ENCODE measurements at regions not wholly inside any gene's neighbourhood (a gene's known extent, or its start where the extent isn't known, plus 50 kb on each side); places are given as distances from the start of the nearest gene placed in this dataset.
"Not testable (repeated sequence)": the region's sequence is repeated elsewhere in the genome, so short reads cannot be mapped to it uniquely, and the experiment has no call there.

DNA sequence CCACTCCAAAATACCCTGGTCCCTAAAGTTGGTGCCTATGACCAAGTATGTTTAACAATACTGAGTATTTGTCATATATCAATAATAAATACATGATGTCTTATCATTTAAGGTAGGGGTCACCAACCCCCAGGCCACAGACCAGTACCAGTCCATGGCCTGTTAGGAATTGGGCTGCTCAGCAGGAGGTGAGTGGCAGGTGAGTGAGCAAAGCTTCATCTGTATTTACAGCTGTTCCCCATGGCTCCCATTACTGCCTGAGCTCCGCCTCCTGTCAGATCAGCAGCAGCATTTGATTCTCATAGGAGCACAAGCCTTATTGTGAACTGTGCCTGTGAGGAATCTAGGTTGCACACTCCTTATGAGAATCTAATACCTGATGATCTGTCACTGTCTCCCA, 126.2 kb downstream of the HNRNPD start:
- intact Hi-C loops (cut with DNase I; ENCODE audit: low total_unique reads), result no loop called here
- no peak for DNase-seq
- Histone ChIP-seq H3K36me3 (ENCODE audit: low read depth, missing control alignments) (no peaks in the 10 kb centered on the region), H3K27ac (no peak overlapping the region), H3K4me1 (no peaks in the 10 kb centered on the region), H3K4me3 (no peak overlapping the region), H3K9me3 (no peaks in the 10 kb centered on the region), H3K27me3 (no peaks in the 10 kb centered on the region)
- 96 to 100% methylated on average over 1 of the region's 1 CpG for WGBS, 2 donors
- TF ChIP-seq, protein P1, sequence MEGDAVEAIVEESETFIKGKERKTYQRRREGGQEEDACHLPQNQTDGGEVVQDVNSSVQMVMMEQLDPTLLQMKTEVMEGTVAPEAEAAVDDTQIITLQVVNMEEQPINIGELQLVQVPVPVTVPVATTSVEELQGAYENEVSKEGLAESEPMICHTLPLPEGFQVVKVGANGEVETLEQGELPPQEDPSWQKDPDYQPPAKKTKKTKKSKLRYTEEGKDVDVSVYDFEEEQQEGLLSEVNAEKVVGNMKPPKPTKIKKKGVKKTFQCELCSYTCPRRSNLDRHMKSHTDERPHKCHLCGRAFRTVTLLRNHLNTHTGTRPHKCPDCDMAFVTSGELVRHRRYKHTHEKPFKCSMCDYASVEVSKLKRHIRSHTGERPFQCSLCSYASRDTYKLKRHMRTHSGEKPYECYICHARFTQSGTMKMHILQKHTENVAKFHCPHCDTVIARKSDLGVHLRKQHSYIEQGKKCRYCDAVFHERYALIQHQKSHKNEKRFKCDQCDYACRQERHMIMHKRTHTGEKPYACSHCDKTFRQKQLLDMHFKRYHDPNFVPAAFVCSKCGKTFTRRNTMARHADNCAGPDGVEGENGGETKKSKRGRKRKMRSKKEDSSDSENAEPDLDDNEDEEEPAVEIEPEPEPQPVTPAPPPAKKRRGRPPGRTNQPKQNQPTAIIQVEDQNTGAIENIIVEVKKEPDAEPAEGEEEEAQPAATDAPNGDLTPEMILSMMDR (IDR thresholded peaks at IDR 0.05), result no peak
- no peak for TF ChIP-seq POLR2A (IDR thresholded peaks at IDR 0.05)

DNA sequence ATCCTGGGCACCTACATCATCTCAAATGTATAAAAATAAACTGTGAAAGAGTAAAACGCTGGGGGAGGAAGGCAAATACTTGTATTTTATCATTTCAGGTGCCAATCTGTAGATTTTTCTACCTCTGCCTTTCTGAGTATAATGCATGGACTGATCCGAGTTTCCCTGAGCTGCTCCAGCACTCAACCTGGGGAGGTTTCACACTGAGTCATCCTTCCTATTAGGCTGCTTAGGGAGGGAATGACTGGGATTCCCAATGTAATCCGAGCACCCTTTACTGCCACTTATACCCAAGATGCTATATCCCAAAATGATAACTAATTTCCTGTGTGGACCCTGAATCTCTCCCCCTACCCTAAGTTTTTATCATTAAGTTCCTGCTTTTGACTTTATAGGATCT, 126.6 kb downstream of the HNRNPD start:
- Histone ChIP-seq H3K27ac (no peak overlapping the region), H3K9me3 (no peaks in the 10 kb centered on the region), H3K4me3 (no peak overlapping the region), H3K36me3 (ENCODE audit: low read depth, missing control alignments) (no peaks in the 10 kb centered on the region), H3K27me3 (no peaks in the 10 kb centered on the region), H3K4me1 (no peaks in the 10 kb centered on the region)
- intact Hi-C loops (cut with DNase I; ENCODE audit: low total_unique reads), result no loop called here
- DNase-seq, result no peak
- 57 to 67% methylated on average over 3 of the region's 3 CpGs for WGBS, 2 donors
- TF ChIP-seq, protein P1 (IDR thresholded peaks at IDR 0.05), result no peak
- no peak for TF ChIP-seq POLR2A (IDR thresholded peaks at IDR 0.05)

DNA sequence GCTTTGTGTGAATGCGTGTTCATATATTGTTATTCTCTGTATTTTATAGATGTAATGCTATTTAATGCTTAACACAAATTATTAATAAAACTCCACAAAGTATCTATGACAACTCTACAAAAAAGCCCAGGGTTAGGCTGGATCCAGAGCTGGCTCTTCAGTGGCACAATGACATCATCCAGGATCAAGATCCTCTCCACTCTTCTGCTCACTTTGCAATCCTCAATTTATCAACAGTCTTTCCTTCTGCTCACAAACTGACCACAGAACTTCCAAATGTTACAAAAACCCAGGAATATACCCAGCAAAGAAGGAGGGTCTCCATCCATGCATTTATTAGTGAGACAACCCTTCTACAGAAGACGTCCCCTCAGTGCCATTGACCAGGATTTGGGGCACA, 132.3 kb downstream of the HNRNPD start:
- no peak for DNase-seq
- H3K4me3 ChIP-seq, result no peak overlapping the region
- 90% methylated on average over 2 of the region's 2 CpGs for WGBS, 2 donors
- TF ChIP-seq, protein P1 (IDR thresholded peaks at IDR 0.05), result no peak
- TF ChIP-seq POLR2A (IDR thresholded peaks at IDR 0.05), result no peak
- intact Hi-C loops (cut with DNase I; ENCODE audit: low total_unique reads), result no loop called here
- no peaks in the 10 kb centered on the region for H3K27me3 ChIP-seq
- no peak overlapping the region for H3K27ac ChIP-seq
- H3K9me3 ChIP-seq, result no peaks in the 10 kb centered on the region
- H3K4me1 ChIP-seq, result no peaks in the 10 kb centered on the region
- H3K36me3 ChIP-seq (ENCODE audit: low read depth, missing control alignments), result no peaks in the 10 kb centered on the region

DNA sequence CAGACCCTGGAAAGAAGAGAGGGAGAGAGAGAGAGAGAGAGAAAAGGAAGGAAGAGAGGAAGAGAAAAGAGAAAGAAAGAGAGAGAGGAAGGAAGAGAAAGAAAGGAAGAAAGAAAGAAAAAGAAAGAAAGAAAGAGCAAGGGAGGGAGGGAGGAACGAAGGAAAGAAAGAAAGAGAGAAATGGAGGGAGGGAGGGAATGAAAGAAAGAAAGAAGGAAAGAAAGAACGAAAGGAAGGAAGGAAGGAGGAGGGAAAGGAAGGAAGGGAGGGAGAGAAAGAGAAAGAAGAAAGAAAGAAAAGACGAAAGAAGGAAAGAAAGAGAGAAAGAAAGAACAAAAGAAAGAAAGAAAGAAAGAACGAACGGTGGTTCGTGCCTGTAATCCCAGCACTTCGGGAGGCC, 133.4 kb downstream of the HNRNPD start:
- Histone ChIP-seq H3K36me3 (ENCODE audit: low read depth, missing control alignments) (no peaks in the 10 kb centered on the region), H3K4me3 (no peak overlapping the region), H3K27me3 (no peaks in the 10 kb centered on the region), H3K4me1 (no peaks in the 10 kb centered on the region), H3K27ac (no peak overlapping the region), H3K9me3 (no peaks in the 10 kb centered on the region)
- intact Hi-C loops (cut with DNase I; ENCODE audit: low total_unique reads), result no loop called here
- no peak for DNase-seq
- 92% methylated on average over 7 of the region's 7 CpGs for WGBS, 2 donors
- TF ChIP-seq, protein P1 (IDR thresholded peaks at IDR 0.05), result no peak
- TF ChIP-seq POLR2A (IDR thresholded peaks at IDR 0.05), result no peak

DNA sequence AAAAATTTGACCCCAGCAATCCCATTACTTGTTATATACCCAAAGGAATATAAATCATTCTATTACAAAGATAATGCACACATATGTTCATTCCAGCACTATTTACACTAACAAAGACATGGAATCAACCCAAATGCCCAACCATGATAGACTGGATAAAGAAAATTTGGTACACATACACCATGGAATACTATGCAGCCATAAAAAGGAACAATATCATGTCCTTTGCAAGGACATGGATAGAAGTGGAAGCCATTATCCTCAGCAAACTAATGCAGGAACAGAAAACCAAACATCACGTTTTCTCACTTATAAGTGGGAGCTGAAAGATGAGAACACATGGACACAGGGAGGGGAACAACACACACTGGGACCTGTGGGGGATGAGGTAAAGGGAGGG, 136.6 kb downstream of the HNRNPD start:
- not testable (repeated sequence) for H3K4me1 ChIP-seq, H3K4me3 ChIP-seq
- 83 to 100% methylated on average over 1 of the region's 1 CpG for WGBS, 2 donors

More for the DNA sequence above, 136.6 kb downstream of the HNRNPD start:
- H3K27me3 ChIP-seq; DNase-seq; intact Hi-C loops (cut with DNase I; ENCODE audit: low total_unique reads); H3K9me3 ChIP-seq; H3K36me3 ChIP-seq (ENCODE audit: low read depth, missing control alignments); H3K27ac ChIP-seq: not testable (repeated sequence)
